GM10248 (cell line): ENCODE measurements at regions not wholly inside any gene's neighbourhood (a gene's known extent, or its start where the extent isn't known, plus 50 kb on each side); places are given as distances from the start of the nearest gene placed in this dataset.

ENCODE experiments used
- CTCF ChIA-PET: fragments of 300-600 bp; sonication (Branson Sonifier 250); formaldehyde crosslinking; extraction: SDS; loops from one replicate; lab custom pipeline; 2021; ENCODE audit warnings: antibody characterized with exemption; lab: Yijun Ruan, JAX
- POLR2A ChIA-PET: fragments of 350-650 bp; sonication (Branson Sonifier 250); formaldehyde crosslinking; extraction: SDS; loops from one replicate; lab custom pipeline; 2020; ENCODE audit warnings: antibody characterized with exemption; lab: Yijun Ruan, JAX
- DNase-seq: peaks from one replicate; pipeline ENCODE4 v3.0.0; 2012; ENCODE audit errors: extremely low spot score
- TF ChIP-seq, protein P1 (sequence below): IDR thresholded peaks from 2 replicates; pipeline ENCODE4 v1.5.1; 2012; ENCODE audit warnings: mild to moderate bottlenecking, low read depth; ENCODE audit errors: extremely low read depth, missing control alignments, control extremely low read depth

DNA sequence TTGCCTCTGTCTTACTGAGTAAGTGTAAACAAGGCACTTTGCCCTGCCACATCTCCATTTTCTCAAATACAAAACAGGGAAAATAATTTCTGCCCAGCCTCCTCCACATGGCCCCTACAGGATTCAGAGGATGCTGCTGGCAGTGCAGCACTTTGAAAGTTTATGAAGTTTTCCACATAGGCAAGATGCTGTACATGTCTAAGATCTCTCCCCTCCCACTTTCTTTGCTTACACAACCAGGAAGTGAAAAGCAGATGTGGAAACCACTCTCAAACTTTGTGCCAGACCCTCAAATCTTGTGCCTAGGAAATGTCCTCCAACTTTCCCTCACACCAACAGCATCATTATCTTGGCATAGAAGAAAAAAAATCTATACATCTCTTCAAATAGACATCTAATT, 257.0 kb upstream of the LDB2 start:
- CTCF ChIA-PET: interaction anchor here (0.9 to 1.4 kb wide), 3 partner anchors 8 to 15 kb away, joined by 3 to 4 read pairs (median 3); no protein-coding TSS in a partner anchor
- TF ChIP-seq, protein P1, sequence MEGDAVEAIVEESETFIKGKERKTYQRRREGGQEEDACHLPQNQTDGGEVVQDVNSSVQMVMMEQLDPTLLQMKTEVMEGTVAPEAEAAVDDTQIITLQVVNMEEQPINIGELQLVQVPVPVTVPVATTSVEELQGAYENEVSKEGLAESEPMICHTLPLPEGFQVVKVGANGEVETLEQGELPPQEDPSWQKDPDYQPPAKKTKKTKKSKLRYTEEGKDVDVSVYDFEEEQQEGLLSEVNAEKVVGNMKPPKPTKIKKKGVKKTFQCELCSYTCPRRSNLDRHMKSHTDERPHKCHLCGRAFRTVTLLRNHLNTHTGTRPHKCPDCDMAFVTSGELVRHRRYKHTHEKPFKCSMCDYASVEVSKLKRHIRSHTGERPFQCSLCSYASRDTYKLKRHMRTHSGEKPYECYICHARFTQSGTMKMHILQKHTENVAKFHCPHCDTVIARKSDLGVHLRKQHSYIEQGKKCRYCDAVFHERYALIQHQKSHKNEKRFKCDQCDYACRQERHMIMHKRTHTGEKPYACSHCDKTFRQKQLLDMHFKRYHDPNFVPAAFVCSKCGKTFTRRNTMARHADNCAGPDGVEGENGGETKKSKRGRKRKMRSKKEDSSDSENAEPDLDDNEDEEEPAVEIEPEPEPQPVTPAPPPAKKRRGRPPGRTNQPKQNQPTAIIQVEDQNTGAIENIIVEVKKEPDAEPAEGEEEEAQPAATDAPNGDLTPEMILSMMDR: no peak
- POLR2A ChIA-PET: no interaction called here
- DNase-seq: no peak

DNA sequence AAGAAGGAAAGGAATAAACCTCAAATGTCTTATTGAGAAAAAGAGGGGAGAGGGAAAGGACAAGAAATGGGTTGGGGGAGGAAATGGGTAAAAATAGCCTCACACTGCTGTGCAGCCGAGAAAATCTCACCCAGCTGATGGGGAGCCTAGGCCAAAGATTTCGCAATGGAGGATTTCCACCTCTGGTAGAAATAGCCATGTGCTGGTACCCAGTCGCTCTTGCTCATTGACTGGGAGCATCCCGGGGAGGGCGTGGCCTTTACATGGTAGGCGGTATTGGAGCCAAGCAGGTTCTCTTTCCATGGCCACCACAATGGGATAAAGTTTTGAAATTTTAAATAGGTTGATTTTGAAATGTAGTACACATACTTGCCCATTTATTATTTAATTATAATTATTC, 255.1 kb upstream of the LDB2 start:
- ChIA-PET CTCF (no interaction called here), POLR2A (no interaction called here)
- TF ChIP-seq, protein P1: no peak
- DNase-seq: no peak

DNA sequence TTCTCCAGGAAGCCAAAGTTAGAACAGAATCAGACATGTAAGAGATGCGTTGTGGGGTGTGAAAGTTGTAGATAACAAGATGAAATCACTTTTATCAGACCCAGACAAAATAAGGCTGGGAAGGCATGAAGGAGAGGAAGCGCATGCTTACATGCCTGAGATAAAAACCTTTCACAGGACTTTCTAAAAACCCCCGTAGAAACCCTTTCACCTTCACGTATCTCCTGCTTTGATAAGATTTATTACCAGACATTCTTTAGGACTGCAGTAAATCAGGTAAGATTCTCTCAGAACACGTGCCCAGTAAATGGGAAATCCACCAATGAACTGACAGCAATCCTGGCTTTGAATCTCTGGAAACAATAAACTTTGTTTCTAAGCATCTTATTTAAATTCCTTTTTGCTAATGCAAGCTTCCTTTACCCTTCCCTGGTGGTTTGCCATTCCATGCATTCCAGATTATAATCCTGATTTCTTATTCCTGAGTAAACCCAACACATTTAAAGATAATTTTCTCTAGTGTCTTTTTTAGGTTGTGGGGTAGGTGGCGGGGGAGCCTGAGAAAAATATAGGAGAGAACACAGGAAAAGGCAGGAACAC, 254.6 kb upstream of the LDB2 start:
- TF ChIP-seq, protein P1: no peak
- CTCF ChIA-PET: interaction anchor here (1.2 kb wide), 1 partner anchor 20 kb away, joined by 3 read pairs; no protein-coding TSS in a partner anchor
- no peak for DNase-seq
- POLR2A ChIA-PET: no interaction called here

DNA sequence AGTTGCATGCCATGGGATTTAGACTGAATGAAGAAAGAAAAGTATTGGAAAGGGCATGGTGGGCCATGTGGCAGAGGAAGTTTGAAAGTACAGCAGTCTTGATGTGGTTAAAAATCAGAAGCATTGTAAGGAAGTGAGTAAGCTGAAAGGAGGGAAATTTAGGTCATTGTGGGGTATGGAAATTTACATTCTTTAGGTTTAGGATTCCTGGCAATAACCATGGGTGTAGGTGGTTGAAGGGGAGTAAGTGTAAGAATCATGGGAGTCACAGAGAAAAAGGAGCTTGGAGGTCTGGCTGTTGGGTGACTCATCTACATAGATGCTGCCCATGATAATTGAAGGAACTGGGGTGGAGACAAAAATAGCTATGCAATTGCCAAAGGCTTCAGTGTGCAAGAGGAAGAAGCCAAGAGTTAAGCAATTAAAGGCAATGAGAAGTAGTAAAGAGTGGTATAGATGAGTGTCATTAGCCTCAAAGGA, 243.8 kb upstream of the LDB2 start:
- CTCF ChIA-PET: no interaction called here
- no peak for DNase-seq
- POLR2A ChIA-PET: no interaction called here
- TF ChIP-seq, protein P1: no peak

DNA sequence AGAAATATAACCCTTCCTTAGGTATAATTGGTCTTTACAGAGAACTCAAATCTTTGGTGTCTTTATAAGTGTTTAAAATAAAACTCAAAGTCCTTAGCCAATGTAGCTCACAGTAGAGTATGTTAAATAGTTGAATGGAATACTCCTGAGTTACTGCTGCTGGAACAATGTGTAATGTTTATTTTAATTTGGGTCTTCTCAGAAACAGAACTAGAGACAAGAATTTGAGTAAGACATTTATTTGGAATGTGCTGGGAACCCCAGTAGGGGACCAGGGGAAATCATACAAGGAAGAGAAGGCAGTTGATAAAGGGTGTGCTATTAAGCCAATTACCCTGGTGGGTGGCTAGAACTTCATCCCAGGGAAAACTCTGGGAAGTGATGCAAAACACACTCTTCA, 240.4 kb upstream of the LDB2 start:
- TF ChIP-seq, protein P1: no peak
- CTCF ChIA-PET: no interaction called here
- POLR2A ChIA-PET: no interaction called here
- DNase-seq: no peak

DNA sequence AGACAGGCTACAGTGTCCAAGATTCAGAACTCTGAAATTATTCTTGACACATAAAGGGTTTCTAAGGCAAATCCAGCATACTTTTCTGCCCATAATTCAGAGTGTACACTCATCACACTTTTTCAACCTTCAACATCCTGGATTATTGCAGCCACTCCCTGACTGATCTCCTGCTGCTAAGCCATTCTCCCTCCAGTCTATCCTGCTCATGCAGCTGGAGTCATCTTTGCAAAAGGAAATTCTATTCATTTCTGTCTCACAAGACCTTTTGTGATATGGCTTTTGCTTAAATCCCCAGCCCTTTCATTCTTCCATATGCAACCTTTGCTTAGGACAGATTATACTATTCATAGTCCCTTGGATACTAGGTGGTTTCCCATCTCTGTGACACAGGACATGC, 236.1 kb upstream of the LDB2 start:
- TF ChIP-seq, protein P1: no peak
- POLR2A ChIA-PET: no interaction called here
- CTCF ChIA-PET: no interaction called here
- DNase-seq: no peak
